Small intestine (tissue), 7 donors: ENCODE measurements at regions not wholly inside any gene's neighbourhood (a gene's known extent, or its start where the extent isn't known, plus 50 kb on each side); places are given as distances from the start of the nearest gene placed in this dataset.
"Not testable (repeated sequence)": the region's sequence is repeated elsewhere in the genome, so short reads cannot be mapped to it uniquely, and the experiment has no call there.

Experiments
- DNase-seq, 2 donors: peaks; one replicate each; pipeline versions ENCODE4 v3.0.0 to v3.0.0-alpha.2; 2013
- FAIRE-seq: peaks from 2 replicates; lab custom pipeline; 2012; peaks lifted over from hg19 to GRCh38; lab: Jason Lieb, UNC
- H3K27ac ChIP-seq, 3 donors: one replicate each; pipeline ENCODE4 v1.5.1; 2013; ENCODE audit warnings: low read length in 2 of 3, mild to moderate bottlenecking in 2 of 3, control low read depth in 1 of 3, inconsistent platforms in 1 of 3, low read depth in 1 of 3, moderate library complexity in 1 of 3
- H3K27me3 ChIP-seq, 3 donors: one replicate each; pipeline ENCODE4 v1.6.1; 2013; ENCODE audit warnings: low read length in 3 of 3, inconsistent platforms in 1 of 3; ENCODE audit not compliant: control insufficient read depth in 3 of 3, insufficient read depth in 3 of 3
- H3K36me3 ChIP-seq, 3 donors: one replicate each; pipeline ENCODE4 v1.6.1; 2013; ENCODE audit warnings: low read length in 3 of 3, inconsistent platforms in 1 of 3, low read depth in 1 of 3, mild to moderate bottlenecking in 1 of 3, moderate library complexity in 1 of 3; ENCODE audit not compliant: control insufficient read depth in 3 of 3, insufficient read depth in 2 of 3
- H3K4me1 ChIP-seq, 3 donors: one replicate each; pipeline ENCODE4 v1.6.1; 2013; ENCODE audit warnings: low read length in 2 of 3, inconsistent platforms in 1 of 3, low read depth in 1 of 3, mild to moderate bottlenecking in 1 of 3, moderate library complexity in 1 of 3; ENCODE audit not compliant: control insufficient read depth in 3 of 3, insufficient read depth in 2 of 3
- H3K4me3 ChIP-seq, 3 donors: one replicate each; pipeline ENCODE4 v1.5.1; 2013; ENCODE audit warnings: low read length in 3 of 3, control low read depth in 1 of 3, inconsistent platforms in 1 of 3, low read depth in 1 of 3, mild to moderate bottlenecking in 1 of 3, moderate library complexity in 1 of 3
- H3K9me3 ChIP-seq, 2 donors: one replicate each; pipeline ENCODE4 v1.6.1; 2013; ENCODE audit warnings: low read depth in 1 of 2, low read length in 1 of 2; ENCODE audit not compliant: control insufficient read depth in 2 of 2, insufficient read depth in 1 of 2
- WGBS, 3 donors: extraction: QIAGEN DNeasy Blood & Tissue Kit; methylation state at CpG; one replicate each; pipeline ENCODE4 v1.1.7; 2013; 5-methylcytosine and 5-hydroxymethylcytosine counted together
- donor health status: healthy with polysubstance abuse.
- donor health status: control.
- donor health status: control.
- donor health status: Bipolar disorder and iron deficiency.
- donor health status: healthy.

GRCh38 chr9:129451669-129452068 lies 169.2 kb downstream of the C9orf50 start:
- no peak for FAIRE-seq
- Histone ChIP-seq H3K4me3 (no peak overlapping the region), H3K36me3 (no peaks in the 10 kb centered on the region), H3K27ac (peak overlapping the region in 2 of 3 donors; percentile 4 to 37), H3K9me3 (peaks cover 0 to 3% of the 10 kb centered on the region in 2 donors), H3K4me1 (peaks cover 0 to 10% (median 0%) of the 10 kb centered on the region in 3 donors), H3K27me3 (no peaks in the 10 kb centered on the region)
- 68 to 92% (median 84%) methylated on average over 10 of the region's 10 CpGs for WGBS, 3 donors
- DNase-seq, result no peak

GRCh38 chr9:129451089-129451656 lies 169.7 kb downstream of the C9orf50 start:
- 63 to 74% (median 73%) methylated on average over 19 of the region's 19 CpGs for WGBS, 3 donors
- H3K27ac ChIP-seq, result peak overlapping the region in 2 of 3 donors; percentile 4 to 37
- peaks cover 0 to 5% of the 10 kb centered on the region in 2 donors for H3K9me3 ChIP-seq
- no peak for DNase-seq
- H3K4me1 ChIP-seq, result peaks cover 0 to 10% (median 0%) of the 10 kb centered on the region in 3 donors
- H3K27me3 ChIP-seq, result no peaks in the 10 kb centered on the region
- no peak overlapping the region for H3K4me3 ChIP-seq
- no peak for FAIRE-seq
- H3K36me3 ChIP-seq, result no peaks in the 10 kb centered on the region

GRCh38 chr9:129449066-129449465 lies 171.8 kb downstream of the C9orf50 start:
- FAIRE-seq (no peak), DNase-seq (no peak)
- Histone ChIP-seq H3K27ac (no peak overlapping the region), H3K36me3 (no peaks in the 10 kb centered on the region), H3K4me3 (no peak overlapping the region), H3K27me3 (no peaks in the 10 kb centered on the region), H3K4me1 (peaks cover 0 to 16% (median 0%) of the 10 kb centered on the region in 3 donors), H3K9me3 (peaks cover 0 to 8% of the 10 kb centered on the region in 2 donors)
- 90 to 93% (median 91%) methylated on average over 16 of the region's 16 CpGs for WGBS, 3 donors

GRCh38 chr9:129446828-129447550 lies 173.9 kb downstream of the C9orf50 start:
- H3K4me3 ChIP-seq, result no peak overlapping the region
- H3K4me1 ChIP-seq, result peaks cover 0 to 29% (median 0%) of the 10 kb centered on the region in 3 donors
- WGBS, 3 donors, result 62 to 85% (median 82%) methylated on average over 14 of the region's 14 CpGs
- H3K27me3 ChIP-seq, result no peaks in the 10 kb centered on the region
- H3K36me3 ChIP-seq, result no peaks in the 10 kb centered on the region
- DNase-seq (no peak), FAIRE-seq (no peak)
- H3K27ac ChIP-seq, result no peak overlapping the region
- H3K9me3 ChIP-seq, result peaks cover 0 to 8% of the 10 kb centered on the region in 2 donors

- WGBS, 3 donors, result 78 to 88% (median 83%) methylated on average over 10 of the region's 10 CpGs
- DNase-seq (no peak), FAIRE-seq (no peak)
- H3K36me3 ChIP-seq, result no peaks in the 10 kb centered on the region
- H3K4me1 ChIP-seq, result peaks cover 0 to 19% (median 0%) of the 10 kb centered on the region in 3 donors
- no peaks in the 10 kb centered on the region for H3K27me3 ChIP-seq
- H3K9me3 ChIP-seq, result peaks cover 0 to 8% of the 10 kb centered on the region in 2 donors
- no peak overlapping the region for H3K27ac ChIP-seq
- H3K4me3 ChIP-seq, result no peak overlapping the region
Observed at GRCh38 chr9:129445794-129446306, 175.1 kb downstream of the C9orf50 start.

- H3K27ac ChIP-seq, result peak overlapping the region in 1 of 3 donors; percentile 94
- DNase-seq, result peak; percentile 53 to 64
- FAIRE-seq, result not testable (repeated sequence)
Observed at GRCh38 chr9:129443515-129444164, 177.3 kb downstream of the C9orf50 start.

GRCh38 chr9:129442803-129443511 lies 177.9 kb downstream of the C9orf50 start:
- Histone ChIP-seq H3K27ac (peak overlapping the region; percentile 3 to 94 (median 4)), H3K4me3 (peak overlapping the region in 1 of 3 donors; percentile 14), H3K4me1 (peaks cover 1 to 27% (median 3%) of the 10 kb centered on the region in 3 donors), H3K9me3 (peaks cover 0 to 13% of the 10 kb centered on the region in 2 donors), H3K27me3 (peaks cover 0 to 8% (median 3%) of the 10 kb centered on the region in 3 donors), H3K36me3 (no peaks in the 10 kb centered on the region)
- FAIRE-seq, result no peak
- peak; percentile 91 to 95 for DNase-seq
- WGBS, 3 donors, result 35 to 58% (median 45%) methylated on average over 13 of the region's 13 CpGs

More at GRCh38 chr9:129443515-129444164, 177.3 kb downstream of the C9orf50 start:
- Histone ChIP-seq H3K9me3 (peaks cover 0 to 13% of the 10 kb centered on the region in 2 donors), H3K4me1 (peaks cover 0 to 20% (median 0%) of the 10 kb centered on the region in 3 donors)
- 57 to 73% (median 60%) methylated on average over 8 of the region's 8 CpGs for WGBS, 3 donors
- not testable (repeated sequence) for H3K36me3 ChIP-seq, H3K27me3 ChIP-seq, H3K4me3 ChIP-seq
